Breast epithelium (tissue), 3 donors: ENCODE measurements at regions not wholly inside any gene's neighbourhood (a gene's known extent, or its start where the extent isn't known, plus 50 kb on each side); places are given as distances from the start of the nearest gene placed in this dataset.

Experiments
- POLR2A ChIP-seq: fragments of 450-650 bp; IDR thresholded peaks from one replicate; pipeline ENCODE4 v1.6.1; 2016; ENCODE audit warnings: antibody characterized with exemption, mild to moderate bottlenecking, moderate library complexity
- POLR2AphosphoS5 ChIP-seq, 3 donors: sonication (generic); formaldehyde crosslinking; IDR thresholded peaks; one replicate each; pipeline ENCODE4 v1.6.1; 2017; ENCODE audit warnings: antibody characterized with exemption in 3 of 3
- TF ChIP-seq, protein P1 (sequence below), 3 donors: fragments of 450-650 bp; IDR thresholded peaks; one replicate each; pipeline ENCODE4 v1.5.1; 2016 to 2017; ENCODE audit warnings: antibody characterized with exemption in 3 of 3, mild to moderate bottlenecking in 3 of 3, moderate library complexity in 3 of 3

DNA sequence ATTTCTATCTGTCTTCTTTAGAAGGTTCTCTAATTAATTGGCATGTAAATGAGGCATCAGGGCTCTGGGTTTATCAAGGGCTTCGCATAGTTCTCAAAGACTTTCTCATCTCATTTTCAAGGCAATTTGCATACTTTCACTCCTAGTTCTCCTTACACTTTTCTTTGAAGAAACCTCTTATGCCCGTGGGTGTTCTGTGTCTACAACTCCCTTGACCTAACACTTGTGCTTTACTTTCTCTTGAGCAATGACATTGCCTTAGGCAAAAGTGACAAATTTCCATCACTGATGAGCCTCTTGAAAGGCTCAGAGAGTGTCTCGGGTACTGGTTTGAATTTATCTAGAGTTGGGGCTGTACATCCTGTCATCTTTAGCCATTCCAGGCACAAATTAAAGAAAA is 74.7 kb upstream of the ITPRID1 start:
- TF ChIP-seq, protein P1, sequence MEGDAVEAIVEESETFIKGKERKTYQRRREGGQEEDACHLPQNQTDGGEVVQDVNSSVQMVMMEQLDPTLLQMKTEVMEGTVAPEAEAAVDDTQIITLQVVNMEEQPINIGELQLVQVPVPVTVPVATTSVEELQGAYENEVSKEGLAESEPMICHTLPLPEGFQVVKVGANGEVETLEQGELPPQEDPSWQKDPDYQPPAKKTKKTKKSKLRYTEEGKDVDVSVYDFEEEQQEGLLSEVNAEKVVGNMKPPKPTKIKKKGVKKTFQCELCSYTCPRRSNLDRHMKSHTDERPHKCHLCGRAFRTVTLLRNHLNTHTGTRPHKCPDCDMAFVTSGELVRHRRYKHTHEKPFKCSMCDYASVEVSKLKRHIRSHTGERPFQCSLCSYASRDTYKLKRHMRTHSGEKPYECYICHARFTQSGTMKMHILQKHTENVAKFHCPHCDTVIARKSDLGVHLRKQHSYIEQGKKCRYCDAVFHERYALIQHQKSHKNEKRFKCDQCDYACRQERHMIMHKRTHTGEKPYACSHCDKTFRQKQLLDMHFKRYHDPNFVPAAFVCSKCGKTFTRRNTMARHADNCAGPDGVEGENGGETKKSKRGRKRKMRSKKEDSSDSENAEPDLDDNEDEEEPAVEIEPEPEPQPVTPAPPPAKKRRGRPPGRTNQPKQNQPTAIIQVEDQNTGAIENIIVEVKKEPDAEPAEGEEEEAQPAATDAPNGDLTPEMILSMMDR (IDR thresholded peaks at IDR 0.05) = no peak
- no peak for TF ChIP-seq POLR2AphosphoS5 (IDR thresholded peaks at IDR 0.05)
- no peak for TF ChIP-seq POLR2A
